H9 (cell line): ENCODE measurements at regions not wholly inside any gene's neighbourhood (a gene's known extent, or its start where the extent isn't known, plus 50 kb on each side); places are given as distances from the start of the nearest gene placed in this dataset.

Experiments
- DNase-seq: peaks from one replicate; pipeline ENCODE4 v3.0.0-alpha.2; 2017
- H2AFZ ChIP-seq: one replicate; pipeline ENCODE4 v1.6.1; 2013; ENCODE audit warnings: mild to moderate bottlenecking, low read length, control low read depth, moderate library complexity
- H2AK5ac ChIP-seq: 2 replicates; pipeline ENCODE4 v1.6.1; 2013; ENCODE audit warnings: low read length, control low read depth, mixed read lengths; ENCODE audit not compliant: insufficient read length
- H2BK120ac ChIP-seq: one replicate; pipeline ENCODE4 v1.6.1; 2013; ENCODE audit warnings: low read depth, mild to moderate bottlenecking, low read length, control low read depth, inconsistent platforms; ENCODE audit not compliant: poor library complexity, severe bottlenecking
- H2BK12ac ChIP-seq: 2 replicates; pipeline ENCODE4 v1.6.1; 2013; ENCODE audit warnings: low read length, control low read depth, mixed read lengths, low read depth; ENCODE audit not compliant: insufficient read length
- H2BK15ac ChIP-seq: 2 replicates; pipeline ENCODE4 v1.6.1; 2013; ENCODE audit warnings: low read depth, low read length, control low read depth
- H2BK20ac ChIP-seq: one replicate; pipeline ENCODE4 v1.6.1; 2013; ENCODE audit warnings: low read depth, mild to moderate bottlenecking, low read length, control low read depth, inconsistent platforms; ENCODE audit not compliant: poor library complexity, severe bottlenecking
- H2BK5ac ChIP-seq: 2 replicates; pipeline ENCODE4 v1.6.1; 2013; ENCODE audit warnings: low read length, control low read depth, mixed read lengths; ENCODE audit not compliant: insufficient read length
- H3K14ac ChIP-seq: 2 replicates; pipeline ENCODE4 v1.6.1; 2013; ENCODE audit warnings: low read length, control low read depth; ENCODE audit not compliant: insufficient read depth
- H3K18ac ChIP-seq: 2 replicates; pipeline ENCODE4 v1.6.1; 2013; ENCODE audit warnings: low read depth, mild to moderate bottlenecking, mixed read lengths, low read length, control low read depth; ENCODE audit not compliant: insufficient read length
- H3K23ac ChIP-seq: 2 replicates; pipeline ENCODE4 v1.6.1; 2013; ENCODE audit warnings: low read length, control low read depth, mixed read lengths, low read depth; ENCODE audit not compliant: insufficient read length
- H3K23me2 ChIP-seq: 2 replicates; pipeline ENCODE4 v1.6.1; 2013; ENCODE audit warnings: low read depth, mild to moderate bottlenecking, mixed read lengths, low read length, control low read depth; ENCODE audit not compliant: insufficient read length, poor library complexity, severe bottlenecking
- H3K27ac ChIP-seq: 2 replicates; pipeline ENCODE4 v1.5.1; 2013; ENCODE audit warnings: low read length, control low read depth, mixed read lengths, low read depth; ENCODE audit not compliant: insufficient read length
- H3K27me3 ChIP-seq: 2 replicates; pipeline ENCODE4 v1.6.1; 2013; ENCODE audit warnings: low read length, control low read depth, inconsistent platforms; ENCODE audit not compliant: insufficient read depth
- H3K4ac ChIP-seq: 2 replicates; pipeline ENCODE4 v1.6.1; 2013; ENCODE audit warnings: low read depth, mild to moderate bottlenecking, control low read depth, inconsistent platforms, low read length, moderate library complexity
- H3K4me1 ChIP-seq: 2 replicates; pipeline ENCODE4 v1.6.1; 2013; ENCODE audit warnings: low read length, control low read depth, inconsistent platforms; ENCODE audit not compliant: insufficient read depth
- H3K4me2 ChIP-seq: 2 replicates; pipeline ENCODE4 v1.6.1; 2013; ENCODE audit warnings: low read length, control low read depth, mixed read lengths; ENCODE audit not compliant: insufficient read length, insufficient read depth
- H3K56ac ChIP-seq: 2 replicates; pipeline ENCODE4 v1.6.1; 2013; ENCODE audit warnings: low read depth, mild to moderate bottlenecking, mixed read lengths, low read length, control low read depth; ENCODE audit not compliant: insufficient read length
- H3K79me1 ChIP-seq: 2 replicates; pipeline ENCODE4 v1.6.1; 2013; ENCODE audit warnings: low read depth, mild to moderate bottlenecking, moderate library complexity, low read length, control low read depth, inconsistent platforms; ENCODE audit not compliant: insufficient read depth, poor library complexity, severe bottlenecking
- H3K79me2 ChIP-seq: 2 replicates; pipeline ENCODE4 v1.6.1; 2013; ENCODE audit warnings: low read length, control low read depth, inconsistent platforms; ENCODE audit not compliant: insufficient read depth
- H3K9ac ChIP-seq: 2 replicates; pipeline ENCODE4 v1.6.1; 2013; ENCODE audit warnings: low read length, control low read depth, mixed read lengths; ENCODE audit not compliant: insufficient read length; ENCODE audit errors: extremely low read depth
- H3K9me3 ChIP-seq: one replicate; pipeline ENCODE4 v1.6.1; 2013; ENCODE audit warnings: low read depth, low read length, inconsistent platforms; ENCODE audit not compliant: control insufficient read depth
- H3T11ph ChIP-seq: one replicate; pipeline ENCODE4 v1.6.1; 2013; ENCODE audit warnings: mild to moderate bottlenecking, low read length, control low read depth, inconsistent platforms
- H4K20me1 ChIP-seq: one replicate; pipeline ENCODE4 v1.6.1; 2013; ENCODE audit not compliant: control insufficient read depth, insufficient read length, insufficient read depth
- H4K5ac ChIP-seq: 2 replicates; pipeline ENCODE4 v1.6.1; 2013; ENCODE audit warnings: low read depth, mild to moderate bottlenecking, mixed read lengths, low read length, control low read depth; ENCODE audit not compliant: insufficient read length
- H4K8ac ChIP-seq: replicated peaks from 2 replicates; pipeline ENCODE4 v1.6.1; 2013; ENCODE audit warnings: low read length, control low read depth, mixed read lengths, low read depth; ENCODE audit not compliant: insufficient read length
- H4K91ac ChIP-seq: 2 replicates; pipeline ENCODE4 v1.6.1; 2013; ENCODE audit warnings: low read depth, mild to moderate bottlenecking, moderate library complexity, mixed read lengths, low read length, control low read depth; ENCODE audit not compliant: insufficient read length
- H3K27ac Mint-ChIP-seq, 3 experiments: 2 replicates in 2 of 3; 3 replicates in 1 of 3; pipeline ENCODE4 v1.8.0; 2020 to 2021; ENCODE audit warnings: mixed read lengths in 3 of 3, mild to moderate bottlenecking in 1 of 3, moderate library complexity in 1 of 3
- H3K27me3 Mint-ChIP-seq: 2 replicates; pipeline ENCODE4 v1.8.0; 2021; ENCODE audit warnings: low read depth, mild to moderate bottlenecking, moderate library complexity, mixed read lengths
- H3K36me3 Mint-ChIP-seq, 3 experiments: 2 replicates in 2 of 3; 3 replicates in 1 of 3; pipeline ENCODE4 v1.8.0; 2020 to 2021; ENCODE audit warnings: low read depth in 3 of 3, mixed read lengths in 3 of 3; ENCODE audit not compliant: insufficient read depth in 1 of 3
- H3K4me1 Mint-ChIP-seq, 2 experiments: 2 replicates each; pipeline ENCODE4 v1.8.0; 2020; ENCODE audit warnings: mixed read lengths in 2 of 2
- H3K4me3 Mint-ChIP-seq, 2 experiments: 2 replicates in 1 of 2; 3 replicates in 1 of 2; pipeline ENCODE4 v1.8.0; 2020 to 2021; ENCODE audit warnings: mild to moderate bottlenecking in 2 of 2, mixed read lengths in 2 of 2, moderate library complexity in 1 of 2
- H3K9me3 Mint-ChIP-seq, 2 experiments: 2 replicates in 1 of 2; 3 replicates in 1 of 2; pipeline ENCODE4 v1.8.0; 2020; ENCODE audit warnings: mild to moderate bottlenecking in 2 of 2, mixed read lengths in 2 of 2, moderate library complexity in 1 of 2
- CTCF ChIP-seq: fragments of 200-600 bp; sonication (generic); conservative IDR thresholded peaks from 3 replicates; pipeline ENCODE4 v1.8.0; 2021; ENCODE audit warnings: antibody characterized with exemption, mild to moderate bottlenecking
- WGBS: extraction: QIAGEN DNeasy Blood & Tissue Kit; methylation state at CpG from one replicate; pipeline ENCODE4 v1.1.7; 2013; ENCODE audit warnings: missing lambda C conversion rate, low lambda C conversion rate, mixed read lengths; ENCODE audit not compliant: insufficient read length; ENCODE audit errors: extremely low coverage; 5-methylcytosine and 5-hydroxymethylcytosine counted together

DNA sequence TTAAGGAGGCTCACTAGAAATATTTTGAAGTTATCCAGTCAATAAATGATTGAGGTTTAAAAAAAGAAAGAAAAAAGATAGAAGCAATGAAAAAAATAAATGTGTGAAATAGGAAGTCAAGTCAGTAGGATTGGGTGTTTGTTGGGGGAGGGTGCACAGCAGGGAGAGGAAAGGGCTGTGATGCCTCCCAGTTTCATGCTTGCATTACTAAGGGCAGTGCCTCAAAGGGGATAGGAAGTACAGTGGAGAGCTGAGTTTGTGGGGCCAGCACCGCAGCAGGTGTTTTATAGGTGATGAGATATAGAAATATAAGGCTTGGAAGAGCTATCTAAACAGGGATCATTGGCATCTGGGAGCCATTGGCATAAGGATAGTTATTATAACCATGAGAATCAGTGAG is 919.2 kb downstream of the STIM2 start:
- Histone ChIP-seq H3K79me1 (no peaks in the 10 kb centered on the region), H4K20me1 (no peaks in the 10 kb centered on the region), H4K5ac (no peak overlapping the region), H3K4ac (no peak overlapping the region), H2BK12ac (no peak overlapping the region), H2AFZ (no peak overlapping the region), H3K18ac (no peak overlapping the region), H4K8ac (no peak overlapping the region), H3K27ac (no peak overlapping the region), H3K56ac (no peak overlapping the region), H3K9ac (no peak overlapping the region), H3K4me1 (no peaks in the 10 kb centered on the region; the same call in 1 of the 2 replicates), H3K14ac (no peak overlapping the region), H3K23ac (no peak overlapping the region), H2BK15ac (no peak overlapping the region), H3K4me2 (no peak overlapping the region), H3T11ph (no peak overlapping the region), H2BK5ac (no peak overlapping the region), H3K9me3 (no peaks in the 10 kb centered on the region), H3K27me3 (no peaks in the 10 kb centered on the region), H2AK5ac (no peak overlapping the region), H3K23me2 (no peaks in the 10 kb centered on the region), H4K91ac (no peak overlapping the region), H2BK120ac (no peak overlapping the region), H3K79me2 (no peaks in the 10 kb centered on the region), H2BK20ac (no peak overlapping the region)
- H3K36me3 Mint-ChIP-seq: peaks cover 0 to 6% (median 3%) of the 10 kb centered on the region in 3 experiments; a peak in 4 of 7 replicates
- no peak for TF ChIP-seq CTCF
- peak; percentile 33 for DNase-seq
- H3K27me3 Mint-ChIP-seq: no peaks in the 10 kb centered on the region
- H3K4me1 Mint-ChIP-seq: peaks cover 20 to 21% of the 10 kb centered on the region in 2 experiments
- peaks cover 6 to 11% of the 10 kb centered on the region in 2 experiments for H3K9me3 Mint-ChIP-seq
- H3K4me3 Mint-ChIP-seq: peak overlapping the region in 1 of 2 experiments; percentile 3; a peak in 1 of 5 replicates
- no CpG with 5 or more reads among the region's 1 CpG for WGBS
- H3K27ac Mint-ChIP-seq: peak overlapping the region in 1 of 3 experiments; percentile 40; a peak in 1 of 7 replicates
